ENCODE measurements at regions not wholly inside any gene's neighbourhood (a gene's known extent, or its start where the extent isn't known, plus 50 kb on each side); places are given as distances from the start of the nearest gene placed in this dataset.

GRCh38 chr5:157913575-157913974 is 54.6 kb upstream of the CLINT1 start:
- DNase-seq (no peak), ATAC-seq (no peak)
- H3K27me3 ChIP-seq (ENCODE audit: control insufficient read depth, insufficient read depth): no peaks in the 10 kb centered on the region
- H3K9me3 ChIP-seq (ENCODE audit: control insufficient read depth, low read length): no peaks in the 10 kb centered on the region
- no peak overlapping the region for H3K27ac ChIP-seq (ENCODE audit: low read length)
- peaks cover 6% of the 10 kb centered on the region for H3K4me1 ChIP-seq (ENCODE audit: control insufficient read depth, insufficient read depth, low read length)
- intact Hi-C loops (cut with DNase I): loop anchor here in 1 of 4 donors (10.0 kb wide), 1 partner anchor 99 kb away; no protein-coding TSS in a partner anchor
- H3K4me3 ChIP-seq (ENCODE audit: low read length): no peak overlapping the region
- WGBS: 78% methylated on average over 2 of the region's 2 CpGs

GRCh38 chr5:157912621-157913325 is 53.8 kb upstream of the CLINT1 start:
- Histone ChIP-seq H3K4me1 (ENCODE audit: control insufficient read depth, insufficient read depth, low read length) (peaks cover 6% of the 10 kb centered on the region), H3K27ac (ENCODE audit: low read length) (no peak overlapping the region), H3K9me3 (ENCODE audit: control insufficient read depth, low read length) (no peaks in the 10 kb centered on the region), H3K4me3 (ENCODE audit: low read length) (no peak overlapping the region), H3K27me3 (ENCODE audit: control insufficient read depth, insufficient read depth) (no peaks in the 10 kb centered on the region)
- DNase-seq: no peak
- 64% methylated on average over 10 of the region's 10 CpGs for WGBS
- peak in 1 of 2 donors; percentile 15 for ATAC-seq
- intact Hi-C loops (cut with DNase I): loop anchor here in 1 of 4 donors (10.0 kb wide), 1 partner anchor 98 kb away; no protein-coding TSS in a partner anchor

GRCh38 chr5:157911568-157911967 is 52.6 kb upstream of the CLINT1 start:
- Histone ChIP-seq H3K27me3 (ENCODE audit: control insufficient read depth, insufficient read depth) (no peaks in the 10 kb centered on the region), H3K27ac (ENCODE audit: low read length) (no peak overlapping the region), H3K9me3 (ENCODE audit: control insufficient read depth, low read length) (no peaks in the 10 kb centered on the region), H3K4me3 (ENCODE audit: low read length) (no peak overlapping the region), H3K4me1 (ENCODE audit: control insufficient read depth, insufficient read depth, low read length) (peaks cover 6% of the 10 kb centered on the region)
- no peak for ATAC-seq
- DNase-seq: no peak
- WGBS: 95% methylated on average over 12 of the region's 12 CpGs
- intact Hi-C loops (cut with DNase I): loop anchor here in 1 of 4 donors (10.0 kb wide), 1 partner anchor 97 kb away; no protein-coding TSS in a partner anchor
